Stimulated activated CD8-positive, alpha-beta memory T cell treated with anti-CD3 and anti-CD28 coated beads, Interleukin-7, amount 100 ng/mL, for 1 hour (primary cell): ENCODE measurements at regions not wholly inside any gene's neighbourhood (a gene's known extent, or its start where the extent isn't known, plus 50 kb on each side); places are given as distances from the start of the nearest gene placed in this dataset.
"Not testable (repeated sequence)": the region's sequence is repeated elsewhere in the genome, so short reads cannot be mapped to it uniquely, and the experiment has no call there.

Experiments used
- DNase-seq, 2 donors: peaks; one replicate each; pipeline ENCODE4 v3.0.0-alpha.2; 2020; ENCODE audit warnings: low read depth in 2 of 2

GRCh38 chr2:234161932-234162331, 111.4 kb downstream of the SPP2 start:
- no peak for DNase-seq

- no peak for DNase-seq
Measured at GRCh38 chr2:234158812-234159211, 108.3 kb downstream of the SPP2 start.

- no peak for DNase-seq
Measured at GRCh38 chr2:234157817-234158588, 107.5 kb downstream of the SPP2 start.

- DNase-seq, result no peak
Measured at GRCh38 chr2:234156326-234156725, 105.8 kb downstream of the SPP2 start.

- not testable (repeated sequence) for DNase-seq
Measured at GRCh38 chr2:234152835-234153234, 102.3 kb downstream of the SPP2 start.

GRCh38 chr2:234147335-234147861, 96.9 kb downstream of the SPP2 start:
- DNase-seq, result no peak

GRCh38 chr2:234146087-234146826, 95.8 kb downstream of the SPP2 start:
- no peak for DNase-seq

GRCh38 chr2:234145511-234145910, 95.0 kb downstream of the SPP2 start:
- DNase-seq, result no peak

GRCh38 chr2:234145057-234145456, 94.6 kb downstream of the SPP2 start:
- no peak for DNase-seq

- DNase-seq, result no peak
Measured at GRCh38 chr2:234143896-234144295, 93.4 kb downstream of the SPP2 start.

- no peak for DNase-seq
Measured at GRCh38 chr2:234142530-234142929, 92.0 kb downstream of the SPP2 start.

- no peak for DNase-seq
Measured at GRCh38 chr2:234139755-234140154, 89.3 kb downstream of the SPP2 start.

- no peak for DNase-seq
Measured at GRCh38 chr2:234138836-234139235, 88.3 kb downstream of the SPP2 start.

- no peak for DNase-seq
Measured at GRCh38 chr2:234137400-234138014, 87.0 kb downstream of the SPP2 start.

GRCh38 chr2:234136461-234136860, 86.0 kb downstream of the SPP2 start:
- DNase-seq, result no peak

- peak in 1 of 2 donors; percentile 13 for DNase-seq
Measured at GRCh38 chr2:234135750-234136221, 85.3 kb downstream of the SPP2 start.

GRCh38 chr2:234134496-234134895, 84.0 kb downstream of the SPP2 start:
- no peak for DNase-seq

- DNase-seq, result no peak
Measured at GRCh38 chr2:234133004-234133403, 82.5 kb downstream of the SPP2 start.

- no peak for DNase-seq
Measured at GRCh38 chr2:234130777-234131181, 80.3 kb downstream of the SPP2 start.

- no peak for DNase-seq
Measured at GRCh38 chr2:234128606-234129005, 78.1 kb downstream of the SPP2 start.
